Liver (tissue), 7 donors: ENCODE measurements at regions not wholly inside any gene's neighbourhood (a gene's known extent, or its start where the extent isn't known, plus 50 kb on each side); places are given as distances from the start of the nearest gene placed in this dataset.

Source experiments
- DNase-seq: peaks from one replicate; pipeline ENCODE4 v3.0.0-alpha.2; 2017; ENCODE audit warnings: low spot score
- H3K27ac ChIP-seq, 2 donors: one replicate each; pipeline ENCODE4 v1.7.0; 2013; ENCODE audit warnings: inconsistent platforms in 2 of 2, low read length in 2 of 2, control low read depth in 1 of 2, low read depth in 1 of 2, mild to moderate bottlenecking in 1 of 2
- H3K27me3 ChIP-seq, 4 donors: one replicate each; pipeline versions ENCODE4 v1.6.1 to v1.7.0; 2013; ENCODE audit warnings: low read length in 3 of 4, inconsistent platforms in 1 of 4, mild to moderate bottlenecking in 1 of 4, moderate library complexity in 1 of 4; ENCODE audit not compliant: control insufficient read depth in 4 of 4, insufficient read depth in 4 of 4
- H3K36me3 ChIP-seq, 4 donors: one replicate each; pipeline versions ENCODE4 v1.6.1 to v1.7.0; 2013; ENCODE audit warnings: low read length in 3 of 4, mild to moderate bottlenecking in 3 of 4, low read depth in 1 of 4, moderate library complexity in 1 of 4; ENCODE audit not compliant: control insufficient read depth in 4 of 4, insufficient read depth in 3 of 4
- H3K4me1 ChIP-seq, 4 donors: one replicate each; pipeline versions ENCODE4 v1.6.1 to v1.7.0; 2013; ENCODE audit warnings: low read length in 3 of 4, mild to moderate bottlenecking in 3 of 4, moderate library complexity in 1 of 4; ENCODE audit not compliant: control insufficient read depth in 4 of 4, insufficient read depth in 4 of 4
- H3K4me3 ChIP-seq, 3 donors: one replicate each; pipeline versions ENCODE4 v1.6.1 to v1.7.0; 2013; ENCODE audit warnings: low read length in 3 of 3, control low read depth in 1 of 3, low read depth in 1 of 3, mild to moderate bottlenecking in 1 of 3
- H3K9ac ChIP-seq, 2 donors: one replicate each; pipeline ENCODE4 v1.7.0; 2013; ENCODE audit warnings: low read length in 2 of 2, mild to moderate bottlenecking in 2 of 2, moderate library complexity in 2 of 2, control low read depth in 1 of 2, low read depth in 1 of 2
- H3K9me3 ChIP-seq, 4 donors: one replicate each; pipeline versions ENCODE4 v1.6.1 to v1.7.0; 2013; ENCODE audit warnings: low read length in 3 of 4; ENCODE audit not compliant: control insufficient read depth in 4 of 4
- EGR1 ChIP-seq, 2 donors: IDR thresholded peaks; 2 replicates each; pipeline ENCODE4 v1.6.1; 2016 to 2018; ENCODE audit warnings: antibody characterized with exemption in 2 of 2, low read depth in 2 of 2
- FOXA1 ChIP-seq: IDR thresholded peaks from 2 replicates; pipeline ENCODE4 v1.6.1; 2016; ENCODE audit warnings: antibody characterized with exemption
- FOXA2 ChIP-seq: IDR thresholded peaks from 2 replicates; pipeline ENCODE4 v1.6.1; 2016; ENCODE audit warnings: antibody characterized with exemption
- GABPA ChIP-seq, 2 donors: IDR thresholded peaks in 1 of 2; conservative IDR thresholded peaks in 1 of 2; 2 replicates each; pipeline ENCODE4 v1.6.1; 2016; ENCODE audit warnings: antibody characterized with exemption in 2 of 2, mild to moderate bottlenecking in 1 of 2, moderate library complexity in 1 of 2
- HNF4G ChIP-seq: IDR thresholded peaks from 2 replicates; pipeline ENCODE4 v1.6.1; 2016; ENCODE audit warnings: antibody characterized with exemption
- JUND ChIP-seq, 2 donors: IDR thresholded peaks; 2 replicates each; pipeline ENCODE4 v1.6.1; 2016; ENCODE audit warnings: antibody characterized with exemption in 2 of 2
- MAX ChIP-seq: IDR thresholded peaks from 2 replicates; pipeline ENCODE4 v1.6.1; 2016; ENCODE audit warnings: antibody characterized with exemption
- NR2F2 ChIP-seq: IDR thresholded peaks from 2 replicates; pipeline ENCODE4 v1.6.1; 2016; ENCODE audit warnings: antibody characterized with exemption
- RAD21 ChIP-seq, 2 donors: IDR thresholded peaks; 2 replicates each; pipeline ENCODE4 v1.6.1; 2016; ENCODE audit warnings: antibody characterized with exemption in 2 of 2, mild to moderate bottlenecking in 2 of 2
- REST ChIP-seq: IDR thresholded peaks from 2 replicates; pipeline ENCODE4 v1.6.1; 2016; ENCODE audit warnings: antibody characterized with exemption, mild to moderate bottlenecking
- RXRA ChIP-seq, 2 donors: IDR thresholded peaks; 2 replicates each; pipeline ENCODE4 v1.6.1; 2017 to 2018; ENCODE audit warnings: antibody characterized with exemption in 2 of 2, mild to moderate bottlenecking in 1 of 2
- SP1 ChIP-seq: IDR thresholded peaks from 2 replicates; pipeline ENCODE4 v1.6.1; 2018; ENCODE audit warnings: antibody characterized with exemption, mild to moderate bottlenecking
- TAF1 ChIP-seq: conservative IDR thresholded peaks from 2 replicates; pipeline ENCODE4 v1.6.1; 2016; ENCODE audit warnings: antibody characterized with exemption, mild to moderate bottlenecking
- YY1 ChIP-seq: IDR thresholded peaks from 2 replicates; pipeline ENCODE4 v1.6.1; 2016; ENCODE audit warnings: antibody characterized with exemption, mild to moderate bottlenecking
- WGBS: extraction: QIAGEN DNeasy Blood & Tissue Kit; methylation state at CpG from one replicate; pipeline ENCODE4 v1.1.7; 2013; 5-methylcytosine and 5-hydroxymethylcytosine counted together
- TF ChIP-seq, protein P1 (sequence below): IDR thresholded peaks from 2 replicates; pipeline ENCODE4 v1.6.1; 2016; ENCODE audit warnings: antibody characterized with exemption
- TF ChIP-seq, protein P2 (sequence below): IDR thresholded peaks from 2 replicates; pipeline ENCODE4 v1.6.1; 2016; ENCODE audit warnings: antibody characterized with exemption
- donor health status: healthy.
- donor health status: healthy.
- donor health status: healthy.
- donor health status: healthy.

- no peak overlapping the region for H3K27ac ChIP-seq
- H3K4me1 ChIP-seq: peaks cover 0 to 5% (median 2%) of the 10 kb centered on the region in 4 donors
- H3K9ac ChIP-seq: no peak overlapping the region
- no peaks in the 10 kb centered on the region for H3K36me3 ChIP-seq
- 82% methylated on average over 3 of the region's 3 CpGs for WGBS
- no peak for DNase-seq
- TF ChIP-seq JUND (IDR thresholded peaks at IDR 0.05) (no peak), REST (no peak), TAF1 (no peak), HNF4G (no peak), EGR1 (IDR thresholded peaks at IDR 0.05; ENCODE audit: low read depth in 2 of 2) (no peak), RXRA (IDR thresholded peaks at IDR 0.05) (no peak), NR2F2 (no peak)
- TF ChIP-seq, protein P1, sequence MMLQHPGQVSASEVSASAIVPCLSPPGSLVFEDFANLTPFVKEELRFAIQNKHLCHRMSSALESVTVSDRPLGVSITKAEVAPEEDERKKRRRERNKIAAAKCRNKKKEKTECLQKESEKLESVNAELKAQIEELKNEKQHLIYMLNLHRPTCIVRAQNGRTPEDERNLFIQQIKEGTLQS: no peak
- H3K9me3 ChIP-seq: no peaks in the 10 kb centered on the region
- H3K4me3 ChIP-seq: no peak overlapping the region
- peaks cover 0 to 5% (median 0%) of the 10 kb centered on the region in 4 donors for H3K27me3 ChIP-seq
These were observed 92.1 kb upstream of the DAP start for GRCh38 chr5:10853154-10853553.

DNA sequence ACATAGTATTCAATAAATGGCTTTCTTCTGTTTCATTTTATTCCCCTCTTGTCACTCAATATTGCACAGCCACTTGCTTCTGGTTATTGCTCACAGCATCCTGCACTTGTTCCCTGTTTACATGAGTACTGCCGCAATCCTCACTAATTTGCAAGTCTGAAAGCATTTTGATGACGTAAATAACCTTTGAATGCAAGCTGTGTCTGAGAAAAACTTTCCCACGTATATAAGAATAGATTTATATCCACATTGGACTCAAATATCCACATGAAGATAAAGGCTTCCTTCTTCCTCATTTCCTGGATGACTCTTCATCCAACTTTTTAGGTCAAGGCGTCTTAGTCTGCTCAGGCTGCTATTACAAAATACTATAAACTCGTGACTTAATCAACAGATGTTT lies 88.2 kb upstream of the DAP start:
- H3K9ac ChIP-seq: no peak overlapping the region
- DNase-seq: no peak
- H3K27ac ChIP-seq: no peak overlapping the region
- H3K36me3 ChIP-seq: no peaks in the 10 kb centered on the region
- no peaks in the 10 kb centered on the region for H3K27me3 ChIP-seq
- WGBS: 69% methylated on average over 5 of the region's 5 CpGs
- TF ChIP-seq GABPA (IDR thresholded peaks at IDR 0.05 in 1 of 2, conservative IDR thresholded peaks at IDR 0.05 in 1 of 2) (no peak), JUND (IDR thresholded peaks at IDR 0.05) (no peak), REST (no peak), FOXA2 (no peak), YY1 (no peak), TAF1 (no peak), NR2F2 (no peak), MAX (no peak), FOXA1 (no peak), HNF4G (no peak), RAD21 (IDR thresholded peaks at IDR 0.05) (no peak), SP1 (no peak)
- TF ChIP-seq, protein P2, sequence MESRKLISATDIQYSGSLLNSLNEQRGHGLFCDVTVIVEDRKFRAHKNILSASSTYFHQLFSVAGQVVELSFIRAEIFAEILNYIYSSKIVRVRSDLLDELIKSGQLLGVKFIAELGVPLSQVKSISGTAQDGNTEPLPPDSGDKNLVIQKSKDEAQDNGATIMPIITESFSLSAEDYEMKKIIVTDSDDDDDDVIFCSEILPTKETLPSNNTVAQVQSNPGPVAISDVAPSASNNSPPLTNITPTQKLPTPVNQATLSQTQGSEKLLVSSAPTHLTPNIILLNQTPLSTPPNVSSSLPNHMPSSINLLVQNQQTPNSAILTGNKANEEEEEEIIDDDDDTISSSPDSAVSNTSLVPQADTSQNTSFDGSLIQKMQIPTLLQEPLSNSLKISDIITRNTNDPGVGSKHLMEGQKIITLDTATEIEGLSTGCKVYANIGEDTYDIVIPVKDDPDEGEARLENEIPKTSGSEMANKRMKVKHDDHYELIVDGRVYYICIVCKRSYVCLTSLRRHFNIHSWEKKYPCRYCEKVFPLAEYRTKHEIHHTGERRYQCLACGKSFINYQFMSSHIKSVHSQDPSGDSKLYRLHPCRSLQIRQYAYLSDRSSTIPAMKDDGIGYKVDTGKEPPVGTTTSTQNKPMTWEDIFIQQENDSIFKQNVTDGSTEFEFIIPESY: no peak
- TF ChIP-seq, protein P1: no peak
- no peak overlapping the region for H3K4me3 ChIP-seq
- no peaks in the 10 kb centered on the region for H3K9me3 ChIP-seq
- H3K4me1 ChIP-seq: no peaks in the 10 kb centered on the region
